Ishikawa (cell line): ENCODE measurements at regions not wholly inside any gene's neighbourhood (a gene's known extent, or its start where the extent isn't known, plus 50 kb on each side); places are given as distances from the start of the nearest gene placed in this dataset.

Source experiments
- CREB1 ChIP-seq: IDR thresholded peaks from 2 replicates; pipeline ENCODE4 v1.6.1; 2012; ENCODE audit warnings: low read depth
- EP300 ChIP-seq: IDR thresholded peaks from 2 replicates; pipeline ENCODE4 v1.6.1; 2012; ENCODE audit warnings: borderline replicate concordance
- FOXM1 ChIP-seq: IDR thresholded peaks from 2 replicates; pipeline ENCODE4 v1.6.1; 2012; ENCODE audit warnings: low read depth, borderline replicate concordance
- TCF12 ChIP-seq: IDR thresholded peaks from 2 replicates; pipeline ENCODE4 v1.6.1; 2012; ENCODE audit warnings: low read depth
- USF1 ChIP-seq: IDR thresholded peaks from 2 replicates; pipeline ENCODE4 v1.6.1; 2012
- TF ChIP-seq, protein P1 (sequence below): IDR thresholded peaks from 2 replicates; pipeline ENCODE4 v1.6.1; 2012; ENCODE audit warnings: low read depth, mild to moderate bottlenecking

DNA sequence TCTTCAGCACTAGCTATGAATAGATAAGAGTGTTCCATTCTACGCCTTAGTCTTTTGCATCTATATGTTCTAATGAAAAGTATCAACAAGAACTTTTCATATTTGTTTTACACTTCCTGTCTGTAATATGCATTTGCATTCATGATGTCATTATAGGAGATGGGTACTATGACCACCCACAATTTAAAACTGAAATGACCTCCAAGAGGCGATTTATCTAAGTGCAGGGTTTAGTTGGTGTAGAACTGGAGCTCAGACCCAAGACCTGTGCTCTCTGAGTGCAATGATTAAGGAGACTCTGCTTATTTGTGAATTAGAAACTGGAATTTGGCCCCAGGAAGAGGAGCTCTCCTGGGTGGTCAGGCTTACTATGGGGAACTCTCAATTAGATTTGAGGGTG lies 289.1 kb downstream of the ETS1 start:
- TF ChIP-seq CREB1: no peak
- TF ChIP-seq, protein P1, sequence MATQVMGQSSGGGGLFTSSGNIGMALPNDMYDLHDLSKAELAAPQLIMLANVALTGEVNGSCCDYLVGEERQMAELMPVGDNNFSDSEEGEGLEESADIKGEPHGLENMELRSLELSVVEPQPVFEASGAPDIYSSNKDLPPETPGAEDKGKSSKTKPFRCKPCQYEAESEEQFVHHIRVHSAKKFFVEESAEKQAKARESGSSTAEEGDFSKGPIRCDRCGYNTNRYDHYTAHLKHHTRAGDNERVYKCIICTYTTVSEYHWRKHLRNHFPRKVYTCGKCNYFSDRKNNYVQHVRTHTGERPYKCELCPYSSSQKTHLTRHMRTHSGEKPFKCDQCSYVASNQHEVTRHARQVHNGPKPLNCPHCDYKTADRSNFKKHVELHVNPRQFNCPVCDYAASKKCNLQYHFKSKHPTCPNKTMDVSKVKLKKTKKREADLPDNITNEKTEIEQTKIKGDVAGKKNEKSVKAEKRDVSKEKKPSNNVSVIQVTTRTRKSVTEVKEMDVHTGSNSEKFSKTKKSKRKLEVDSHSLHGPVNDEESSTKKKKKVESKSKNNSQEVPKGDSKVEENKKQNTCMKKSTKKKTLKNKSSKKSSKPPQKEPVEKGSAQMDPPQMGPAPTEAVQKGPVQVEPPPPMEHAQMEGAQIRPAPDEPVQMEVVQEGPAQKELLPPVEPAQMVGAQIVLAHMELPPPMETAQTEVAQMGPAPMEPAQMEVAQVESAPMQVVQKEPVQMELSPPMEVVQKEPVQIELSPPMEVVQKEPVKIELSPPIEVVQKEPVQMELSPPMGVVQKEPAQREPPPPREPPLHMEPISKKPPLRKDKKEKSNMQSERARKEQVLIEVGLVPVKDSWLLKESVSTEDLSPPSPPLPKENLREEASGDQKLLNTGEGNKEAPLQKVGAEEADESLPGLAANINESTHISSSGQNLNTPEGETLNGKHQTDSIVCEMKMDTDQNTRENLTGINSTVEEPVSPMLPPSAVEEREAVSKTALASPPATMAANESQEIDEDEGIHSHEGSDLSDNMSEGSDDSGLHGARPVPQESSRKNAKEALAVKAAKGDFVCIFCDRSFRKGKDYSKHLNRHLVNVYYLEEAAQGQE: no peak
- TF ChIP-seq EP300: no peak
- TF ChIP-seq TCF12: no peak
- TF ChIP-seq USF1: no peak
- TF ChIP-seq FOXM1: no peak
